Fibroblast of lung (primary cell): ENCODE measurements at regions not wholly inside any gene's neighbourhood (a gene's known extent, or its start where the extent isn't known, plus 50 kb on each side); places are given as distances from the start of the nearest gene placed in this dataset.

Source experiments
- CTCF ChIP-seq, 2 donors: IDR thresholded peaks in 1 of 2; conservative IDR thresholded peaks in 1 of 2; 1 replicate in 1 of 2; 2 replicates in 1 of 2; pipeline ENCODE4 v1.5.1; 2011 to 2012; ENCODE audit warnings: low read length in 2 of 2, control low read depth in 1 of 2, inconsistent platforms in 1 of 2, low read depth in 1 of 2, mild to moderate bottlenecking in 1 of 2
- EZH2 ChIP-seq: IDR thresholded peaks from 2 replicates; pipeline ENCODE4 v1.5.1; 2012; ENCODE audit warnings: low read length, control low read depth, mild to moderate bottlenecking; ENCODE audit errors: missing control alignments

GRCh38 chr1:119235120-119235519 is 94.7 kb upstream of the WARS2 start:
- TF ChIP-seq CTCF (conservative IDR thresholded peaks at IDR 0.05 in 1 of 2, IDR thresholded peaks at IDR 0.05 in 1 of 2; ENCODE audit: low read depth in 1 of 2, low read length in 2 of 2) (no peak), EZH2 (no peak)
